Stimulated activated CD8-positive, alpha-beta memory T cell treated with anti-CD3 and anti-CD28 coated beads, Interleukin-7, amount 100 ng/mL, for 4 hours (primary cell): ENCODE measurements at regions not wholly inside any gene's neighbourhood (a gene's known extent, or its start where the extent isn't known, plus 50 kb on each side); places are given as distances from the start of the nearest gene placed in this dataset.

Experiments
- DNase-seq, 2 donors: peaks; one replicate each; pipeline ENCODE4 v3.0.0-alpha.2; 2020; ENCODE audit warnings: low read depth in 2 of 2

DNA sequence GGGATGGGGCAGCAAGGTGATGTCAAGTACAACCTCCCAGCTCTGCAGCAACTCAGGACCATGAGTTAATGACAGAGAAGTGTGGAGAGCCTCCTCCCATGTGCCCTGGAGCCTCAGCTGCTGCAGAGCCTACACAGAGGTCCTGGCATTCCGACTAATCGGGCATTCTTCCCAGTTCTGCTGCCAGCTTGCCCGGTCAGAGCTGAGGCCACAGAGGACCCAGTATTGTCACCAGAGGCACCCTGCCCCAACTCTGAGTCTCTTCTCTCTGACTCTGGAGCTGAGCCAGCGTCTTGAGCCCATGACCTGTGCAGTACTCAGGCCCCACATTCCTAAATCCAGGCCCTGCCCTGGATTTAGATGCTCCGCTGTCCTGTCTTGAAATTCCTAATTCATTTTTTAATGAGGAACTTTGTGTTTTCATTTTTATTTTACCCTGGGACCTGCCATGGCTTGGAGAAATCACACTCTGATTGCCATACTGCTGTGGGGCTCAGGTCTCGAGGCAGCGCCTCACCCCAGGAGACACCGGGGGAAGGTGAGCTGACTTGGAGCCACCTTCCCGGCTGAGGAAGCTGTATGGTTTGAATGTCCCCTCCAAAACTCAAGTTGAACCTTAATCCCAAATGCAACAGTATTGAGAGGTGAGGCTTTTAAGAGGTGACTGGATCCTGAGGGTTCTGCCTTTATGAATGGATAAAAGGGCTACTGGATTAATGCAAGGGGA lies 144.9 kb upstream of the ZNF507 start:
- no peak for DNase-seq

- no peak for DNase-seq
These were observed 144.2 kb upstream of the ZNF507 start for GRCh38 chr19:32201211-32201610.

GRCh38 chr19:32201636-32202051 lies 143.8 kb upstream of the ZNF507 start:
- no peak for DNase-seq

DNA sequence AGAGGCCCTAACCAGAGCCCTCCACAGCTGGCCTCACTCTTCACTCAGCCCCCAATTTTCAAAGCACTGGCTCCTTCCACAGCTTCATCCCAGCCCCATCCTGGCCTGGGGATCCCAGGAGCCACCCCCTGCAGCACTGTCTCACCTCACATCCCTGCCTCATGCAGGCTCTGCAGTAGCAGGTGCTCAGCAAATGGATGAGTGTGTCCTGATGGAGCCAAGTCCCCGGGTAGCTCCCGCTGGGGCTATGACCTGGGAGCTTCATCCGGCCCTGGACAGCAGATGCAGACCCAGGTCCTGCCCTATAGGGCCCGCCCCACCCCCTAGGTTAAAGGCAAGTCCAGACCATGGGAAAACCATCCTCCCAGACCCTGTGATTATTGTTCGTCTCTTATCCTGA lies 143.2 kb upstream of the ZNF507 start:
- DNase-seq, result no peak

DNA sequence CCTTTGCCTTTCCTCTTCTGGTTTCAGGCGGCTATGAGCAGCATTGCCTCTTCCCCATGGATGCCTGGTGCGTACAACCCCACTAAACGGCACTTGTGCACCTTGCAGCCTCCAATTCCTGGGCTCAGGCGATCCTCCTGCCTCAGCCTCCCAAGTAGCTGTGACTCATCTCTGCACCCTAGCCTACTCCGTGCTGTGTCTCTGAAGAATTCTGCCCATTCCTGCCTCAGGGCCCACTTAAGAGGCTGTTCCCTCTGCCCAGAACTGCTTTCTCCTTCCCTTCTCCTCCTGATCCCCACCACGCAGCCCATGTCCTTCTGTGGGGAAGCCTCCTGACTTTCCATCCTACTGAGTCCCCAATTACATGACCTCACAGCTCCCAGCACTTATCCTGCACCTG lies 142.2 kb upstream of the ZNF507 start:
- no peak for DNase-seq

DNA sequence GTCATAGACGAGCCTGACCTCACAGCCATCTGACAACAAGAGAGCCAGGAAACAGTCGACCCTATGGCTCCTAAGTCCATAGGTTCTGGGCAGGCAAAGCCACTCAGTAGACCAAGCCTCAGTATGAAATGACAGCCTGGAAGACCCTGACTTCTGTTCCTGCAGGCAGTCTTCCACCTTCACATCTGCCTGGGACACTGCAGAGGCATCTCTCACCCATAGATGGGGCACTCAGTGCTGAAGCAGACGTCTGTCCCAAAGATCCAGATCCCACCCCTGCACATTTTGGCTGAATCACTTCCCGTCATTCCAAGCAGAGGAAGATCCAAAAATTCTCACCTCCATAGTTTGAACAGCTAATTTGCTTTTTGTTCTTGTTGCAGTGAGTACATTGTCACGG lies 139.3 kb upstream of the ZNF507 start:
- DNase-seq, result no peak

DNA sequence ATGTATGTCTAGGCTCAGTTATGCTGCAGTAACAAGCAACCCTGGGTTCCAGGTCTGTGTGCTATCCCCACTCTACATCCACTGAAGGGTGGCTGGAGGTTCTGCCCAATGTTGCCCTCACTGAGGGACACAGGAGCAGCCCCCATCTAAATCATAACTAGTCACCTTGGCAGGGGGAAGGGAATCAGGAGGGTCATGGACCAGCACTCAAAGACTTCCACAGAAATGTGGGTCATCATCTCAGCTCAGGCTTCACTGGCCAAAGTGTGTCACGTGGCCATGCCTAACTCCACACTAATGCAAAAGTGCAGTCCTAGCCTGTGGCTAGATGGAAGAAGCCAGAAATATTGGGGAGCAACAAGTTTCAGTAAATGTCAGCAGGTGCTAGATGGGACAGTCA lies 137.3 kb upstream of the ZNF507 start:
- DNase-seq, result no peak

DNA sequence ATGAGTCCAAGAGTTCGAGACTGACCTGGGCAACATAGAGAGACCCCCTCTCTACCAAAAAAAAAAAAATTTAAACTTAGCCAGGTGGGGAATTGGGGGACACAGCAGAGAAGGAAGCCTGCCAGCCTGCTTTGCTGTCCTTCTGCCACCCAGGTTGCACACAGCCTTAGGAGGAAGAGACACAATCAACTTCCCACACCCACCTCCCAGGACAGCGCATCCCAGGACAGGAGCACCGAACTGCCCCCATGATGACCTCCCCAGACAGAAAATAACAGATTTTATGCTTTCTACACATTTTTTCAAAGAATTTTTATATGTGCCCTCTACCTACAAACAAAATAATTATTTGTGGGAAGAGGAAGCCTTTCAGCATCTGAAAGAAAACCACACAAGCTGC lies 126.0 kb upstream of the ZNF507 start:
- DNase-seq, result no peak

GRCh38 chr19:32219881-32220472 lies 125.4 kb upstream of the ZNF507 start:
- DNase-seq, result no peak

- DNase-seq, result no peak
These were observed 124.5 kb upstream of the ZNF507 start for GRCh38 chr19:32220951-32221350.

GRCh38 chr19:32222556-32222955 lies 122.9 kb upstream of the ZNF507 start:
- DNase-seq, result no peak

DNA sequence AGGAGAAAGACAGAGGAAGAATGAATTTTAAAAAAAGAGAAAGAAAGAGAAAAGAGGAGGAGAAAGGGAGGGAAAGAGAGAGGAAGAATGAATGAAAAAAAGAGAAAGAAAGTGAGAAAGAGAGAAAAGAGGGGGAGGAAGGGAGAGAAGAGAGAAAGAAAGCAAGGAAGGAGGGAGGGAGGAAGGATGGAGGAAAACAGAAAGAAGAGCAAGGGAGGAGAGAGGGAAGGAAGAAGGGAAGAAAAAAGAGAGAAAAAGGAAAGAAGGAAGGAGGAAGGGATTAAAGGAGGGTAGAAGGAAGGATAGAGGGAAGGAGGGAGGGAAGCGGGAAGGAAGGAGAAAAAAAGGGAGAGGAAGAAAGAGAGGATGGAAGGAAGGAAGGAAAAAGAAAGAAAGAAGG lies 122.3 kb upstream of the ZNF507 start:
- DNase-seq, result no peak

- no peak for DNase-seq
These were observed 121.6 kb upstream of the ZNF507 start for GRCh38 chr19:32223595-32224370.

GRCh38 chr19:32224371-32225244 lies 120.8 kb upstream of the ZNF507 start:
- peak in 1 of 2 donors; percentile 31 for DNase-seq

DNA sequence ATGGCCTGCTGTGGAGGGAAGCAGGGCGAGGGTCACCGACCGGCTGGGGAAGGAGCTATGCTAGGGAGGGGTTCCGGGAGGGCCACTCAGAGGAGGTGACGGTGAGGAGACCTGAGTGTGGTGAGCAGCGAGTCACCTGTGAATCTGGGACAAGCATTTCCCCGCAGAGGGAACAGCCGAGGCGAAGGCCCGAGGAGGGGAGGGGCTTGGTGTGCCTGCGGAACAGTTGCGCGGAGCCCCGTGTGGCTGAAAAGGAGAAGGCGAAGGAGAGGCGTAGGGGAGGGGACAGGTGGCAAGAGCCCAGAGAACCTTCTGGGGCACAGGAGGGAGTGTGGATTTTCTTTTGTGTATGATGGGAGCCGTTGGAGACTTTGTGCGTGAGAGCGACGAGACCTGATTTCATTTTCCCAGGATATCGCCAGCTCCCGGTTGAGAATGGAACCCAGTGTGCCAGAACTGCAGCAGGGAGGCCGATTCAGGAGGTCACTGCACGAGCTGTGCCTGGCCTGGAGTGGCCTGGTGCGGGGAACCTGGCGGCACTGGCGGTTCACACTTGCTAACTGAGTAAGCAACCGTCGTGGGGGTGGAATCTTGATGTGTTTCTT lies 117.7 kb upstream of the ZNF507 start:
- no peak for DNase-seq

- DNase-seq, result no peak
These were observed 115.0 kb upstream of the ZNF507 start for GRCh38 chr19:32230441-32230840.

DNA sequence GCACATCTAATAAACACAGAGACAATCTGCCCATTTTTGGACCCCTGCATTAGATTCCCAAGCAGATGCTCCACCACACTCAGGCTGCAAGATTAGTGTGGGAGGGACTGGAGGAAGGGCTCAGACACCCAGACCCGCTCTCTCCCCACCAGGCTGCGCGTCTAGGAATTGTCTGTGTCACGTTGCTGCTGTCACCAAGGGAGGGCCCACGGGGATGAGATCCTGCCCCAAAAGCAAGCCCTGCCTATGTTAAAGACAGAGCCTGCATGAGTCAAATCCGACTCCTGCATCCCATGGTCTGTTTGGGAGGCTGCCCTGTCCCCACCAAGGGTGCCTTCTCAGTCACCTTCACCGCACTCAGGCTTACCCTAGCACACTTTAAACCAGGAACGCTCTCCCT lies 114.4 kb upstream of the ZNF507 start:
- no peak for DNase-seq

DNA sequence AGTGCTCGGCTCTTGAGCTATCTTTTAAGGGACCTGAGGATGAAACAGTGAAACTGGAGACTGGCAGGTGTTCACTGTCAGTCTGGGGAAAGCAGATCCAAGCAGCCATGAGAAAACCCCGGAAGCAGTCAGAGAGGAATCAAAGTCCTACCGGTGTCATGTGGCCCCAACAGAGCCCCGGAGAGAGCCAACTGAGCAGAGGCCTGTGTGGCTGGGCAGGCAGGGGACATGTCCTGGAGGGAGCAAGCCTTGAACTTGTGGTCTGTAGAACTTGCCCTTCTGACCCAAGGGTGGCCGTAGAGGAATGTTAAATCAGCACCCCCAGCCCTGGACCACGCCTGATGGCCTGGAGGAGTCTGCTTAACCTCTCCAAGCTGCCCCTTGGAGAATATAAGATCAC lies 113.7 kb upstream of the ZNF507 start:
- no peak for DNase-seq

GRCh38 chr19:32232449-32232848 lies 113.0 kb upstream of the ZNF507 start:
- no peak for DNase-seq

GRCh38 chr19:32233091-32233490 lies 112.3 kb upstream of the ZNF507 start:
- DNase-seq, result no peak

DNA sequence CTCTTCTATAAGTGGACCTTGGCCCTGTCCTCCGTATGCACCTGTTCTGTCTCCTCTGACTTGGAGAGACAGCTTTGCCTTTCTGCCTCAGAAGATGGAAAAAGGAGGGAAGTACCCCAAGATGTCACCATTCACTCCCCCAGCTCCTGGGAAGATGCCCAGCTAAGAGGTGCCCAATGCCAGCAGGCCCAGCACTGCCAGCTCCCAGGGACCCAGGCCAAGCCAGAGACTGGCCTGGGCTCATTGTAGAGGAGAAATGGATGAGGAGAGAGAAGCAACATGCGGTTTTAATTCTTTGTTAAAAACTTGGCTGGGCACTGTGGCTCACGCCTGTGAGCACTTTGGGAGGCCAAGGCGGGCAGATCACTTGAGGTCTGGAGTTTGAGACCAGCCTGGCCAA lies 111.5 kb upstream of the ZNF507 start:
- no peak for DNase-seq
